Cardiac fibroblast (primary cell): ENCODE measurements at regions not wholly inside any gene's neighbourhood (a gene's known extent, or its start where the extent isn't known, plus 50 kb on each side); places are given as distances from the start of the nearest gene placed in this dataset.

ENCODE experiments used
- DNase-seq, 2 donors: peaks; one replicate each; pipeline versions ENCODE4 v3.0.0 to v3.0.0-alpha.2; 2010; ENCODE audit warnings: low read depth in 2 of 2
- H3K4me3 ChIP-seq, 2 donors: replicated peaks in 1 of 2; 1 replicate in 1 of 2; 2 replicates in 1 of 2; pipeline ENCODE4 v1.5.1; 2011; ENCODE audit warnings: low read depth in 2 of 2, low read length in 2 of 2, mild to moderate bottlenecking in 2 of 2, moderate library complexity in 1 of 2
- CTCF ChIP-seq: IDR thresholded peaks from one replicate; pipeline ENCODE4 v1.5.1; 2011; ENCODE audit warnings: low read depth, mild to moderate bottlenecking, low read length, inconsistent platforms

- DNase-seq: no peak
- no peak for TF ChIP-seq CTCF
- no peak overlapping the region for H3K4me3 ChIP-seq
Measured at GRCh38 chr5:67576112-67576511, 379.5 kb upstream of the CD180 start.

GRCh38 chr5:67575087-67575486, 378.5 kb upstream of the CD180 start:
- no peak overlapping the region for H3K4me3 ChIP-seq
- no peak for DNase-seq
- TF ChIP-seq CTCF: no peak

GRCh38 chr5:67561151-67561932, 364.7 kb upstream of the CD180 start:
- no peak for TF ChIP-seq CTCF
- H3K4me3 ChIP-seq: no peak overlapping the region
- DNase-seq: peak; percentile 36 to 50

- DNase-seq: no peak
- no peak overlapping the region for H3K4me3 ChIP-seq
- TF ChIP-seq CTCF: no peak
Measured at GRCh38 chr5:67552773-67553172, 356.2 kb upstream of the CD180 start.

GRCh38 chr5:67549947-67550346, 353.3 kb upstream of the CD180 start:
- DNase-seq: no peak
- no peak for TF ChIP-seq CTCF
- H3K4me3 ChIP-seq: no peak overlapping the region

- no peak overlapping the region for H3K4me3 ChIP-seq
- no peak for TF ChIP-seq CTCF
- no peak for DNase-seq
Measured at GRCh38 chr5:67549296-67549618, 352.7 kb upstream of the CD180 start.

- no peak for DNase-seq
- TF ChIP-seq CTCF: no peak
- H3K4me3 ChIP-seq: no peak overlapping the region
Measured at GRCh38 chr5:67548520-67549295, 352.1 kb upstream of the CD180 start.
